ENCODE measurements at regions not wholly inside any gene's neighbourhood (a gene's known extent, or its start where the extent isn't known, plus 50 kb on each side); places are given as distances from the start of the nearest gene placed in this dataset.

DNA sequence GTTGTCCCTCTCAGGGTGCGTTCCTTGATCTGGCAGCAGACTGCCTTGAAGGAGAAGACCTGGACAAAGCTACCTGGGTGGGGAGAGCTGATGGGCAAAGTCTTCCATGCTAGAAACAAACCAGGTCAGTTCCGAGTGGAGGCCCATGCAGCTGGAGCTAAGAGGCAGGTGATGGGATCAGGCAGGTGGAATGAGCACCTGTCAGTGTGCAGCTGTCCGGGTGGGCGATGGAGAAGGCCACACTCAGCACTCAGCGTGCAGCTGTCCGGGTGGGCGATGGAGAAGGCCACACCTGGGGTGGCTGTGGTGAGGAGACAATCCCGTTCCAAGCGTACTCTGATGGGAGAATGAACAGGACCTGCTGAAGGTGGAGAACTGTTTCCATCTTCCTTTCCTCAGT, 237.3 kb upstream of the MYT1L start:
- Histone ChIP-seq H3K9ac (ENCODE audit: insufficient read length, low read depth) (no peak overlapping the region), H3K4me3 (ENCODE audit: insufficient read length, low read depth) (no peak overlapping the region), H3K27me3 (ENCODE audit: insufficient read depth, insufficient read length) (no peaks in the 10 kb centered on the region), H3K4me1 (ENCODE audit: insufficient read depth, insufficient read length) (peaks cover 4% of the 10 kb centered on the region), H3K36me3 (ENCODE audit: insufficient read depth, insufficient read length, low read length) (no peaks in the 10 kb centered on the region), H3K9me3 (ENCODE audit: insufficient read depth, low read length) (peaks cover 5% of the 10 kb centered on the region; the same call in 1 of the 2 replicates)
- DNase-seq (ENCODE audit: low read depth, low spot score) = no peak
- TF ChIP-seq SUZ12 (IDR thresholded peaks at IDR 0.05; ENCODE audit: extremely low read depth, insufficient read depth, insufficient read length) (no peak), ZNF274 (IDR thresholded peaks at IDR 0.05; ENCODE audit: low read depth, low read length) (no peak), YY1 (IDR thresholded peaks at IDR 0.05; ENCODE audit: insufficient read depth, insufficient read length) (no peak)

DNA sequence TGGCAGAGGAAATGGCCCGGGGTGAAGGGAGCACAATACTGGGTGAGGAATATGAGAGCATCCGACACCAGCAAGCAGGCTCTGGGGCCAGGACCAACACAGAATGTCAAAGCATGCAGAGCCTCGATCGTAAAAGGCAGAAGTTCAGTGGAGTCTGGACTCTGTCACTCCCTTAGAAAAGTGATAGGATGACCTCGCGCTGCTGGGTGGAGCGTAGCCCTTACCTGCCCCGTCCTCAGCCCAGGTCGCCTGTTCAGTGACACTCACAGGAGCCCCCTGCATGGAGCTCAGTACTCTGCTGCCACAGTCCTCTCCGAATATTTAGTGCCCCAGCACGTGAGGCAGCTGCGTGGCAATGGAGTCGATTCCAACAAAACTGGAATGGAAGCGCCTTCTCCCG, 236.7 kb upstream of the MYT1L start:
- TF ChIP-seq SUZ12 (IDR thresholded peaks at IDR 0.05; ENCODE audit: extremely low read depth, insufficient read depth, insufficient read length) (no peak), YY1 (IDR thresholded peaks at IDR 0.05; ENCODE audit: insufficient read depth, insufficient read length) (no peak), ZNF274 (IDR thresholded peaks at IDR 0.05; ENCODE audit: low read depth, low read length) (no peak)
- no peak overlapping the region for H3K4me3 ChIP-seq (ENCODE audit: insufficient read length, low read depth)
- DNase-seq (ENCODE audit: low read depth, low spot score) = no peak
- no peaks in the 10 kb centered on the region for H3K27me3 ChIP-seq (ENCODE audit: insufficient read depth, insufficient read length)
- no peak overlapping the region for H3K9ac ChIP-seq (ENCODE audit: insufficient read length, low read depth)
- no peaks in the 10 kb centered on the region; the same call in 1 of the 2 replicates for H3K9me3 ChIP-seq (ENCODE audit: insufficient read depth, low read length)
- H3K4me1 ChIP-seq (ENCODE audit: insufficient read depth, insufficient read length) = peaks cover 4% of the 10 kb centered on the region
- no peaks in the 10 kb centered on the region for H3K36me3 ChIP-seq (ENCODE audit: insufficient read depth, insufficient read length, low read length)

DNA sequence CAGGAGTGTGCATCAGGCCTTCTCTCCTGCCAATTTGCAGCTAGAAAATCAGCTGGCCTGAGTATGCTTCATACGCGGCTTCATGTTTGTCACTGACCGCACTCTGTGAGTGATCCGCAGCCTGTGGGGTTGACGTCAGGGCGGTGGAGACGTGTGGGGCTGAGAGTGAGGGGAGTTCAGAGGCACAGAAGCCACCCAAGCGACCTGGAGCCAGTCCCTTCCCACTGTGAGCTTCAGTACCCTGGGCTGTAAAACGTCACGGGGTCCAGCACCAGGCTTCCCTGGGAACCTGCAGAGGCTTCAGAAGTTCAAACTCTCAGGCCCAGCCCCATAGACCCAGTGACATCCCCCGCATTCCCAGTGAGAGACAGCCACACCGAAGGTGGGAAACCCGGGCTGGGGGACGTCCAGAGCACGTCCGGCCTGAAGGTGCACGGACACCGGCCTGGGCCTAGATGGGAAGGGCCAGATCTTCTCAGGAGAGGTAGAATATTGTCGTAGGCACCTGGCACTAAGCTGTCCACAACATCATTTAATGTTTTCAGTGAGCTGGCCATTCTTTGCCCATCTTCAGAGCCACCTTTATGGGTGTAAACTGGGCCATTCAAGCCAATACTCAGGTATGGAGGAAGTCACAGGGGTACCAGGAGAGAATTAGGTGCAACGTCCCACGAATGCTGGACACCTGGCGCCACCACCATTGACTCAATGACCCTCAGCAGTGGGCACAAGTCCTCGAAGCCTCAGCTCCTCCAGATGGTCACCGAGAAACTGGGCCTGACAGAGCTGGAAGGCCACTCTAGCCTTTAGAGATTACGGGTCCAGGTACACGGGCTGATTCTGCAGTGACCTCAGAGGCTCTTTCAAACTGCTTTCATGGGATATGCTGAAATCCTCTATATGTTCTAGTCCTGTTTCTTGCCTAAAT, 235.6 kb upstream of the MYT1L start:
- no peak for DNase-seq (ENCODE audit: low read depth, low spot score)
- TF ChIP-seq SUZ12 (IDR thresholded peaks at IDR 0.05; ENCODE audit: extremely low read depth, insufficient read depth, insufficient read length) = no peak
- H3K36me3 ChIP-seq (ENCODE audit: insufficient read depth, insufficient read length, low read length) = no peaks in the 10 kb centered on the region
- H3K9me3 ChIP-seq (ENCODE audit: insufficient read depth, low read length) = no peaks in the 10 kb centered on the region
- H3K4me1 ChIP-seq (ENCODE audit: insufficient read depth, insufficient read length) = peaks cover 4% of the 10 kb centered on the region
- H3K27me3 ChIP-seq (ENCODE audit: insufficient read depth, insufficient read length) = no peaks in the 10 kb centered on the region
- no peak overlapping the region for H3K9ac ChIP-seq (ENCODE audit: insufficient read length, low read depth)
- no peak overlapping the region for H3K4me3 ChIP-seq (ENCODE audit: insufficient read length, low read depth)

- Histone ChIP-seq H3K36me3 (ENCODE audit: insufficient read depth, insufficient read length, low read length) (no peaks in the 10 kb centered on the region), H3K27me3 (ENCODE audit: insufficient read depth, insufficient read length) (no peaks in the 10 kb centered on the region), H3K4me3 (ENCODE audit: insufficient read length, low read depth) (no peak overlapping the region), H3K9ac (ENCODE audit: insufficient read length, low read depth) (no peak overlapping the region), H3K9me3 (ENCODE audit: insufficient read depth, low read length) (no peaks in the 10 kb centered on the region), H3K4me1 (ENCODE audit: insufficient read depth, insufficient read length) (peaks cover 4% of the 10 kb centered on the region)
- TF ChIP-seq ZNF274 (IDR thresholded peaks at IDR 0.05; ENCODE audit: low read depth, low read length) (no peak), YY1 (IDR thresholded peaks at IDR 0.05; ENCODE audit: insufficient read depth, insufficient read length) (no peak), SUZ12 (IDR thresholded peaks at IDR 0.05; ENCODE audit: extremely low read depth, insufficient read depth, insufficient read length) (no peak)
- no peak for DNase-seq (ENCODE audit: low read depth, low spot score)
Measured at GRCh38 chr2:2565671-2566070, 234.6 kb upstream of the MYT1L start.

DNA sequence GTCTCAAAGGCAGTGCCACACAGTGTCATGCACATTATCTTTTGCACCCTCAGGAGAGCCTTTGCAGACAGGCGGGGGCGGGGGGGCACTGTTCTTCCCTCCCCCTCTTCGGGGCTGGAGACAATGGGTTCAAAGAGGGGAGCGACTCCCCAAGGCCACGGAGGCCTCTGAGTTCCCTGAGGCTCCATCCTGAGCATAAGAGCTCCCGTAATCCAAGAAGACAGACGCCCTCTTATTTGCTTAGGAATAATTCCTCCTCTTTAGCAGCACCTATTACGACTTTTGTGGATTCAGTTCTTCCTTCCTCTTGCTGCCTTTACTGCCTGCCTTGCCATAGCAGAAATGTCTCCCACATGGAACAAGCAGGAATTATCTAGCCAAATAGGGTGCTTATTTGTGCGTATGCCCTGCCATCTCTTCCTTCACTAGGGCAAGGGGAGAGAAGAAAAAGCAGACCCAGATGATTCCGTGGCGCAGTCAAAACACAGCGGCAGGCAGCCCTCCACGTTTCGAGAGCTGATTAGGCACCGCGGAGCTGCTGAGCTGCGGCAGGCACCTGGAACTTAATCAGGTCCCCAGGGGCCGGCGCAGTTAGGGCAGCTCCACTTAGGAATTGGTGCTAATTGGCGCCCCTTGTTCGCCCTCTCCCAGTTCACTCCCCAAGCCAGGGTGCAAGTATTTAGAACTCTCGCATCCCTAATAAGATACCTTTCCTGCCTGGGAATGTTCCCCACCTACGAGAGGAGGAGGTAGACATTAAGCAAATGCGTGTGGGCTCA, 233.4 kb upstream of the MYT1L start:
- Histone ChIP-seq H3K4me3 (ENCODE audit: insufficient read length, low read depth) (no peak overlapping the region), H3K27me3 (ENCODE audit: insufficient read depth, insufficient read length) (no peaks in the 10 kb centered on the region), H3K9me3 (ENCODE audit: insufficient read depth, low read length) (no peaks in the 10 kb centered on the region), H3K36me3 (ENCODE audit: insufficient read depth, insufficient read length, low read length) (no peaks in the 10 kb centered on the region), H3K4me1 (ENCODE audit: insufficient read depth, insufficient read length) (peaks cover 4% of the 10 kb centered on the region), H3K9ac (ENCODE audit: insufficient read length, low read depth) (no peak overlapping the region)
- TF ChIP-seq SUZ12 (IDR thresholded peaks at IDR 0.05; ENCODE audit: extremely low read depth, insufficient read depth, insufficient read length) = no peak
- TF ChIP-seq ZNF274 (IDR thresholded peaks at IDR 0.05; ENCODE audit: low read depth, low read length) = no peak
- no peak for TF ChIP-seq YY1 (IDR thresholded peaks at IDR 0.05; ENCODE audit: insufficient read depth, insufficient read length)
- no peak for DNase-seq (ENCODE audit: low read depth, low spot score)

DNA sequence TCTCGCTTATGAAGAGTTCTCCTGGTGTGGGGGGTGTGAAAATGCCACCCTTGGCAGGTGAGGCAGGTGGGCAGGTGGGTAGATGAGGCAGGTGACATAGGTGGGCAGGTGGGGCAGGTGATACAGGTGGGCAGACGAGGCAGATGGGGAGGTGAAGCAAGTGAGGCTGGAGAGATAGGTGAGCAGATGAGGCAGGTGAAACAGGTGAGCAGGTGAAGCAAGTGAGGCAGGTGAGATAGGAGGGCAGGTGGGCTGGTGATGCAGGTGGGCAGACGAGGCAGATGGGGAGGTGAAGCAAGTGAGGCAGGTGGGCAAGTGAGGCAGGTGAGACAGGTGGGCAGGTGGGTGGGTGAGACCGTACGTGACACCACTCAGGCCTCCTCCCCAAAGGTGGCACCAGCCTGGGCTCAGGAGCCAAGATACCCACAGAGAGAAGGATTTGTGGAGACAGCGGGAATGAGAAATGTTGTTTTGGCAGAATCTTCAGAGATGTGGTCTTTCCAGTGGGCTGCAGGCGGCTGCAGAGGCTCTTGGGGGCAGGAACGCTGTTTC, 232.3 kb upstream of the MYT1L start:
- H3K9me3 ChIP-seq (ENCODE audit: insufficient read depth, low read length) = no peaks in the 10 kb centered on the region
- no peak overlapping the region for H3K9ac ChIP-seq (ENCODE audit: insufficient read length, low read depth)
- no peak overlapping the region for H3K4me3 ChIP-seq (ENCODE audit: insufficient read length, low read depth)
- peaks cover 4% of the 10 kb centered on the region for H3K4me1 ChIP-seq (ENCODE audit: insufficient read depth, insufficient read length)
- TF ChIP-seq SUZ12 (IDR thresholded peaks at IDR 0.05; ENCODE audit: extremely low read depth, insufficient read depth, insufficient read length) = no peak
- no peak for TF ChIP-seq ZNF274 (IDR thresholded peaks at IDR 0.05; ENCODE audit: low read depth, low read length)
- TF ChIP-seq YY1 (IDR thresholded peaks at IDR 0.05; ENCODE audit: insufficient read depth, insufficient read length) = no peak
- H3K36me3 ChIP-seq (ENCODE audit: insufficient read depth, insufficient read length, low read length) = no peaks in the 10 kb centered on the region
- no peak for DNase-seq (ENCODE audit: low read depth, low spot score)
- no peaks in the 10 kb centered on the region for H3K27me3 ChIP-seq (ENCODE audit: insufficient read depth, insufficient read length)

DNA sequence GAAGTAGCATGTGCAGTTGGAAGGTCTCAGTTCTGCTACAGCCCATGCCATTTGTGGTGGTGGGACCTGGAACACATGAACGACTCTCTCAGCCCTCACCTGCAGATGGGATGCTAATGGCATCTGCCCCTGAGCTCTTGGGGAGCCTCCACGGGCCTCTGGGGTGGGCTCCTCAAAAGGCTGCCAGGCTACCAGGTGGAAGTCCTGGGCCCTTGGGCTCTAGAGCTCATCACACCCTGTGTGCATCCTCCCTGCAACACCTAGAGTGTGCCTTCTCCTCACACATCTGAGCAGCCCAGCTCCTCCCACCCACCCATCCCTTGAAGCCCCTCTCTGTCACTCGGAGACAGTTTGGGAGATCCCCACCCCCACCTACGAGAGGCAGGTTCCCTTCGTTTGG, 231.8 kb upstream of the MYT1L start:
- H3K27me3 ChIP-seq (ENCODE audit: insufficient read depth, insufficient read length) = no peaks in the 10 kb centered on the region

More for the DNA sequence above, 231.8 kb upstream of the MYT1L start:
- Histone ChIP-seq H3K4me1 (ENCODE audit: insufficient read depth, insufficient read length) (peaks cover 4% of the 10 kb centered on the region), H3K4me3 (ENCODE audit: insufficient read length, low read depth) (no peak overlapping the region), H3K36me3 (ENCODE audit: insufficient read depth, insufficient read length, low read length) (no peaks in the 10 kb centered on the region), H3K9me3 (ENCODE audit: insufficient read depth, low read length) (no peaks in the 10 kb centered on the region), H3K9ac (ENCODE audit: insufficient read length, low read depth) (no peak overlapping the region)
- TF ChIP-seq SUZ12 (IDR thresholded peaks at IDR 0.05; ENCODE audit: extremely low read depth, insufficient read depth, insufficient read length) (no peak), YY1 (IDR thresholded peaks at IDR 0.05; ENCODE audit: insufficient read depth, insufficient read length) (no peak), ZNF274 (IDR thresholded peaks at IDR 0.05; ENCODE audit: low read depth, low read length) (no peak)
- no peak for DNase-seq (ENCODE audit: low read depth, low spot score)

Measured in NT2/D1 (cell line).